ENCODE measurements at regions not wholly inside any gene's neighbourhood (a gene's known extent, or its start where the extent isn't known, plus 50 kb on each side); places are given as distances from the start of the nearest gene placed in this dataset.

GRCh38 chr4:26212528-26212927 lies 108.3 kb upstream of the RBPJ start:
- DNase-seq (ENCODE audit: low read depth, low spot score): no peak
- no peaks in the 10 kb centered on the region for H3K4me1 ChIP-seq (ENCODE audit: control insufficient read depth, insufficient read depth, low read length)
- no peaks in the 10 kb centered on the region for H3K36me3 ChIP-seq (ENCODE audit: control insufficient read depth, insufficient read depth, low read length)
- ChIA-PET CTCF (no interaction called here), POLR2A (no interaction called here)
- no peaks in the 10 kb centered on the region for H3K27me3 ChIP-seq (ENCODE audit: control insufficient read depth, insufficient read depth, low read length)
- H3K9me3 ChIP-seq (ENCODE audit: control insufficient read depth, insufficient read depth, low read depth, low read length): no peaks in the 10 kb centered on the region
- intact Hi-C loops (cut with micrococcal nuclease; ENCODE audit: unreplicated experiment) (no loop called here), in situ Hi-C loops (cut with HindIII; ENCODE audit: low pct_unique_long_range_greater_than_20kb, low sequenced_read_pairs) (no loop called here)
- no TSS peak for BruUV-seq (replicated peaks)
- ATAC-seq: no peak
- H3K4me3 ChIP-seq (ENCODE audit: low read depth in 2 of 2, low read length in 2 of 2): no peak overlapping the region
- TF ChIP-seq CTCF (IDR thresholded peaks at IDR 0.05): no peak
- no peak for TF ChIP-seq TCF7L2 (IDR thresholded peaks at IDR 0.05; ENCODE audit: low read depth, low read length)
- no peak for TF ChIP-seq SIN3A (IDR thresholded peaks at IDR 0.05; ENCODE audit: borderline replicate concordance, insufficient read depth, low read depth, low read length)
- no peak for TF ChIP-seq REST (IDR thresholded peaks at IDR 0.05; ENCODE audit: insufficient read depth in 1 of 2, low read depth in 2 of 2, low read length in 1 of 2)
- no peak for TF ChIP-seq POLR2AphosphoS5 (IDR thresholded peaks at IDR 0.05; ENCODE audit: low read depth, low read length)
- H3K27ac ChIP-seq (ENCODE audit: low read length): no peak overlapping the region

- Histone ChIP-seq H3K4me3 (ENCODE audit: low read depth in 2 of 2, low read length in 2 of 2) (no peak overlapping the region), H3K4me1 (ENCODE audit: control insufficient read depth, insufficient read depth, low read length) (no peaks in the 10 kb centered on the region), H3K36me3 (ENCODE audit: control insufficient read depth, insufficient read depth, low read length) (no peaks in the 10 kb centered on the region), H3K9me3 (ENCODE audit: control insufficient read depth, insufficient read depth, low read depth, low read length) (no peaks in the 10 kb centered on the region), H3K27ac (ENCODE audit: low read length) (no peak overlapping the region), H3K27me3 (ENCODE audit: control insufficient read depth, insufficient read depth, low read length) (no peaks in the 10 kb centered on the region)
- no TSS peak for BruUV-seq (replicated peaks)
- TF ChIP-seq SIN3A (IDR thresholded peaks at IDR 0.05; ENCODE audit: borderline replicate concordance, insufficient read depth, low read depth, low read length) (no peak), TCF7L2 (IDR thresholded peaks at IDR 0.05; ENCODE audit: low read depth, low read length) (no peak), REST (IDR thresholded peaks at IDR 0.05; ENCODE audit: insufficient read depth in 1 of 2, low read depth in 2 of 2, low read length in 1 of 2) (no peak), POLR2AphosphoS5 (IDR thresholded peaks at IDR 0.05; ENCODE audit: low read depth, low read length) (no peak), CTCF (IDR thresholded peaks at IDR 0.05) (no peak)
- ATAC-seq: no peak
- ChIA-PET CTCF (no interaction called here), POLR2A (no interaction called here)
- intact Hi-C loops (cut with micrococcal nuclease; ENCODE audit: unreplicated experiment): no loop called here
- in situ Hi-C loops (cut with HindIII; ENCODE audit: low pct_unique_long_range_greater_than_20kb, low sequenced_read_pairs): no loop called here
- DNase-seq (ENCODE audit: low read depth, low spot score): no peak
Measured at GRCh38 chr4:26213317-26213716, 107.5 kb upstream of the RBPJ start.

Measured in Panc1 (cell line).